HUES64 (cell line): ENCODE measurements at regions not wholly inside any gene's neighbourhood (a gene's known extent, or its start where the extent isn't known, plus 50 kb on each side); places are given as distances from the start of the nearest gene placed in this dataset.
"Not testable (repeated sequence)": the region's sequence is repeated elsewhere in the genome, so short reads cannot be mapped to it uniquely, and the experiment has no call there.

Source experiments
- H3K27ac ChIP-seq: 2 replicates; pipeline ENCODE4 v1.7.0; 2013; ENCODE audit warnings: low read depth, low read length, inconsistent platforms
- H3K27me3 ChIP-seq: 2 replicates; pipeline ENCODE4 v1.6.1; 2013; ENCODE audit warnings: mild to moderate bottlenecking, low read length; ENCODE audit not compliant: insufficient read depth
- H3K36me3 ChIP-seq: 2 replicates; pipeline ENCODE4 v1.6.1; 2013; ENCODE audit warnings: mild to moderate bottlenecking, low read length; ENCODE audit not compliant: insufficient read depth
- H3K4me1 ChIP-seq: 2 replicates; pipeline ENCODE4 v1.6.1; 2013; ENCODE audit warnings: mild to moderate bottlenecking, low read length, moderate library complexity; ENCODE audit not compliant: insufficient read depth
- H3K4me3 ChIP-seq: 2 replicates; pipeline ENCODE4 v1.5.1; 2013; ENCODE audit warnings: mild to moderate bottlenecking, low read length, moderate library complexity
- H3K9ac ChIP-seq: 2 replicates; pipeline ENCODE4 v1.6.1; 2013; ENCODE audit warnings: mild to moderate bottlenecking, low read depth, low read length
- H3K9me3 ChIP-seq: 2 replicates; pipeline ENCODE4 v1.6.1; 2013; ENCODE audit warnings: low read depth, low read length; ENCODE audit not compliant: insufficient read depth
- WGBS: fragments of 150-250, 120-280 bp; methylation state at CpG from one replicate; pipeline ENCODE4 v1.1.7; 2013; ENCODE audit warnings: missing lambda C conversion rate; 5-methylcytosine and 5-hydroxymethylcytosine counted together

DNA sequence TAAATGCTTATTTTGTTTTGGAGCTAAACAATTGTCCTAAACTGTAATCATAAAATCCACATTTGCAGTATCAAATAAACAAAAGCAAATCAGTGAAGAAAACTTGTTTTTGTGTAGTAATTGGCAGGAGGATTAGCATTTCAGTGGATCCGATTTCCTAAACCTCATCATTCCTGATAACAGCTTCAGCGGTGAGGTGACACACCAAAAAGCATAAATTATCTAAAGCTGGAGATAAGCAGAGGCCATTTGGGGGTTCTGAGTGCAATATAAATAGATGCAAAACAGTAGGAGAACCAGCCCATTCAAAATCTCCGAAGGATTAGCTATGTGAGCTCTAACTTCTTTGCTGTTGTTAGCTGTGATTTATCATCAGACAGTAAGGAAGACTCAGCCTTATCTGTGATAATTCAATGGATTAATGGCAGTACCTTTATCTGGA, 235.8 kb downstream of the EPHA7 start:
- Histone ChIP-seq H3K9me3 (no peaks in the 10 kb centered on the region), H3K4me3 (no peak overlapping the region), H3K9ac (no peak overlapping the region), H3K27ac (no peak overlapping the region), H3K27me3 (no peaks in the 10 kb centered on the region), H3K4me1 (peaks cover 9% of the 10 kb centered on the region; the same call in 1 of the 2 replicates), H3K36me3 (no peaks in the 10 kb centered on the region)
- 82% methylated on average over 3 of the region's 3 CpGs for WGBS

GRCh38 chr6:93182938-93183479, 236.3 kb downstream of the EPHA7 start:
- 88% methylated on average over 1 of the region's 2 CpGs for WGBS
- no peaks in the 10 kb centered on the region for H3K36me3 ChIP-seq
- no peak overlapping the region for H3K9ac ChIP-seq
- H3K4me3 ChIP-seq: no peak overlapping the region
- no peaks in the 10 kb centered on the region for H3K27me3 ChIP-seq
- no peak overlapping the region for H3K27ac ChIP-seq
- peaks cover 12% of the 10 kb centered on the region; the same call in 1 of the 2 replicates for H3K4me1 ChIP-seq
- H3K9me3 ChIP-seq: no peaks in the 10 kb centered on the region

GRCh38 chr6:93177918-93178317, 241.4 kb downstream of the EPHA7 start:
- Histone ChIP-seq H3K9me3 (no peaks in the 10 kb centered on the region), H3K9ac (no peak overlapping the region), H3K4me3 (no peak overlapping the region), H3K4me1 (peaks cover 26% of the 10 kb centered on the region), H3K36me3 (no peaks in the 10 kb centered on the region), H3K27ac (no peak overlapping the region), H3K27me3 (no peaks in the 10 kb centered on the region)
- WGBS: 100% methylated on average over 1 of the region's 2 CpGs

- Histone ChIP-seq H3K27me3 (no peaks in the 10 kb centered on the region), H3K4me1 (peaks cover 26% of the 10 kb centered on the region), H3K9ac (no peak overlapping the region), H3K27ac (no peak overlapping the region), H3K9me3 (no peaks in the 10 kb centered on the region), H3K4me3 (no peak overlapping the region), H3K36me3 (no peaks in the 10 kb centered on the region)
- WGBS: 82% methylated on average over 2 of the region's 3 CpGs
These were observed 241.9 kb downstream of the EPHA7 start for GRCh38 chr6:93177438-93177837.

- no peak overlapping the region for H3K9ac ChIP-seq
- H3K4me1 ChIP-seq: peaks cover 26% of the 10 kb centered on the region
- no peaks in the 10 kb centered on the region for H3K9me3 ChIP-seq
- no peak overlapping the region for H3K4me3 ChIP-seq
- H3K27ac ChIP-seq: no peak overlapping the region
- 100% methylated on average over 1 of the region's 1 CpG for WGBS
- no peaks in the 10 kb centered on the region for H3K27me3 ChIP-seq
- H3K36me3 ChIP-seq: no peaks in the 10 kb centered on the region
These were observed 243.3 kb downstream of the EPHA7 start for GRCh38 chr6:93176070-93176469.

DNA sequence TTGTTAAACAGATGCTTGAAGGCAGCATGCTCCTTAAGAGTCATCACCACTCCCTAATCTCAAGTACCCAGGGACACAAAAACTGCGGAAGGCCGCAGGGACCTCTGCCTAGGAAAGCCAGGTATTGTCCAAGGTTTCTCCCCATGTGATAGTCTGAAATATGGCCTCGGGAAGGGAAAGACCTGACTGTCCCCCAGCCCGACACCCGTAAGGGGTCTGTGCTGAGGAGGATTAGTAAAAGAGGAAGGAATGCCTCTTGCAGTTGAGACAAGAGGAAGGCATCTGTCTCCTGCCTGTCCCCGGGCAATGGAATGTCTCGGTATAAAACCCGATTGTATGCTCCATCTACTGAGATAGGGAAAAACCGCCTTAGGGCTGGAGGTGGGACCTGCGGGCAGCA, 245.8 kb downstream of the EPHA7 start:
- H3K4me3 ChIP-seq, H3K27me3 ChIP-seq, H3K9ac ChIP-seq, H3K27ac ChIP-seq, H3K36me3 ChIP-seq, H3K9me3 ChIP-seq: not testable (repeated sequence)
- WGBS: 38% methylated on average over 5 of the region's 10 CpGs
- peaks cover 24% of the 10 kb centered on the region for H3K4me1 ChIP-seq

DNA sequence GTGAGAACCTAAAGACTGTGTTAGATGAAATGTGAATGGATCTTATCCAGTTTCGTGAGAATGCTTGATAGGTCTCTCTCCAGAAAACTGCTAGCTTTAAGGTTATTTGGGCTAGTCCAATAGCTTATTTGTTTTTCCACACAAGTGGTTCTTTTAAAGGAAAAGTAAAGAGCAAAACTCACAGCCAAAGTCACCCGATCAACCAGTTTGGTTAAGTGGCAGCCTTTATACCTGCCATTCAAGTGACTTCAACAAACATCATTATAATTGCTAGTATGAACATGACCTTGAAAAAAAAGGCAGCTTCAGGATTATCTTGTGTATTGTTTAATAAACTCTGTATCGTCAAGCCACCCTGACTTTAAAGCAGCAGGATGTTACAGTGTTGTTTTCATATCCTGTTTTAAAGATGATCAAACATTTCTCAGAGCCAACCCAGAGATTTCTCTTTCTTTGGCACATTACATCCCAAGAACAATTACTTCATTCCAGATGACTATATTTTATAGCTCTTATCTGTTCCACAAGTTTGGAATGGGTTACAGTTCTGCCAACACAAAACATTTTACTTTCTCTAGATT, 253.4 kb downstream of the EPHA7 start:
- Histone ChIP-seq H3K36me3 (no peaks in the 10 kb centered on the region), H3K9me3 (no peaks in the 10 kb centered on the region), H3K4me1 (no peaks in the 10 kb centered on the region), H3K4me3 (no peak overlapping the region), H3K9ac (no peak overlapping the region), H3K27ac (no peak overlapping the region), H3K27me3 (no peaks in the 10 kb centered on the region)
- WGBS: 91% methylated on average over 2 of the region's 3 CpGs

GRCh38 chr6:93164781-93165180, 254.6 kb downstream of the EPHA7 start:
- Histone ChIP-seq H3K9me3 (no peaks in the 10 kb centered on the region), H3K36me3 (no peaks in the 10 kb centered on the region), H3K27me3 (no peaks in the 10 kb centered on the region), H3K9ac (no peak overlapping the region), H3K4me1 (no peaks in the 10 kb centered on the region), H3K27ac (no peak overlapping the region), H3K4me3 (no peak overlapping the region)

- Histone ChIP-seq H3K9me3 (0 out of 2 replicates have a peak, but pooled peaks cover under 1% of the 10 kb centered on the region), H3K27me3 (no peaks in the 10 kb centered on the region), H3K27ac (no peak overlapping the region), H3K4me3 (no peak overlapping the region), H3K36me3 (no peaks in the 10 kb centered on the region), H3K4me1 (no peaks in the 10 kb centered on the region), H3K9ac (no peak overlapping the region)
- 98% methylated on average over 3 of the region's 3 CpGs for WGBS
These were observed 256.2 kb downstream of the EPHA7 start for GRCh38 chr6:93163146-93163545.

GRCh38 chr6:93139408-93140081, 279.8 kb downstream of the EPHA7 start:
- 92% methylated on average over 2 of the region's 4 CpGs for WGBS
- H3K27me3 ChIP-seq: no peaks in the 10 kb centered on the region
- peaks cover 12% of the 10 kb centered on the region; the same call in 1 of the 2 replicates for H3K4me1 ChIP-seq
- no peak overlapping the region for H3K27ac ChIP-seq
- H3K36me3 ChIP-seq: no peaks in the 10 kb centered on the region
- no peak overlapping the region for H3K9ac ChIP-seq
- no peak overlapping the region for H3K4me3 ChIP-seq
- H3K9me3 ChIP-seq: no peaks in the 10 kb centered on the region

GRCh38 chr6:93136111-93136510, 283.2 kb downstream of the EPHA7 start:
- Histone ChIP-seq H3K4me3 (no peak overlapping the region), H3K27me3 (no peaks in the 10 kb centered on the region), H3K4me1 (peaks cover 12% of the 10 kb centered on the region; the same call in 1 of the 2 replicates), H3K36me3 (no peaks in the 10 kb centered on the region), H3K27ac (no peak overlapping the region), H3K9me3 (no peaks in the 10 kb centered on the region), H3K9ac (no peak overlapping the region)
- WGBS: 92% methylated on average over 2 of the region's 2 CpGs
